CD14-positive monocyte (primary cell): ENCODE measurements at regions not wholly inside any gene's neighbourhood (a gene's known extent, or its start where the extent isn't known, plus 50 kb on each side); places are given as distances from the start of the nearest gene placed in this dataset. TPM values are rescaled to one million over a fixed set of nuclear protein-coding genes. Genes with fewer than 3 reads are reported as not detected.

Experiments used
- DNase-seq, 3 donors: peaks; one replicate each; pipeline ENCODE4 v3.0.0-alpha.2; 2011 to 2022
- H2AFZ ChIP-seq: 2 replicates; pipeline ENCODE4 v1.6.0; 2012; ENCODE audit warnings: mild to moderate bottlenecking, low read depth, low read length, inconsistent platforms; ENCODE audit not compliant: insufficient read depth, poor library complexity, severe bottlenecking
- H3K27ac ChIP-seq, 2 donors: 1 replicate in 1 of 2; 2 replicates in 1 of 2; pipeline ENCODE4 v1.5.1; 2012 to 2013; ENCODE audit warnings: low read length in 2 of 2, control low read depth in 1 of 2, inconsistent platforms in 1 of 2, low read depth in 1 of 2, mild to moderate bottlenecking in 1 of 2
- H3K27me3 ChIP-seq, 2 donors: one replicate each; pipeline versions ENCODE4 v1.6.0 to v1.6.1; 2011 to 2013; ENCODE audit warnings: low read length in 2 of 2; ENCODE audit not compliant: control insufficient read depth in 2 of 2, insufficient read depth in 2 of 2
- H3K36me3 ChIP-seq, 2 donors: replicated peaks in 1 of 2; 1 replicate in 1 of 2; 2 replicates in 1 of 2; pipeline versions ENCODE4 v1.5.1 to v1.6.1; 2012 to 2013; ENCODE audit warnings: low read length in 2 of 2, control low read depth in 1 of 2, inconsistent platforms in 1 of 2, mild to moderate bottlenecking in 1 of 2; ENCODE audit not compliant: insufficient read depth in 2 of 2, control insufficient read depth in 1 of 2
- H3K4me1 ChIP-seq, 2 donors: 1 replicate in 1 of 2; 2 replicates in 1 of 2; pipeline versions ENCODE4 v1.5.1 to v1.6.1; 2012 to 2013; ENCODE audit warnings: low read length in 2 of 2, control low read depth in 1 of 2, inconsistent platforms in 1 of 2, mild to moderate bottlenecking in 1 of 2, moderate library complexity in 1 of 2; ENCODE audit not compliant: insufficient read depth in 2 of 2, control insufficient read depth in 1 of 2
- H3K4me2 ChIP-seq: replicated peaks from 2 replicates; pipeline ENCODE3; 2012; ENCODE audit warnings: low read length, moderate library complexity, mild to moderate bottlenecking; ENCODE audit not compliant: poor library complexity, severe bottlenecking; ENCODE audit errors: extremely low read depth
- H3K4me3 ChIP-seq, 3 experiments: fragments of 200-600 bp in 1 of 3; sonication (generic) in 1 of 3; replicated peaks in 1 of 3; 1 replicate in 2 of 3; 2 replicates in 1 of 3; pipeline ENCODE4 v1.5.1; 2011 to 2013; ENCODE audit warnings: low read length in 3 of 3, mild to moderate bottlenecking in 3 of 3, control low read depth in 2 of 3, low read depth in 2 of 3, inconsistent platforms in 1 of 3, moderate library complexity in 1 of 3
- H3K79me2 ChIP-seq: 2 replicates; pipeline ENCODE4 v1.6.0; 2012; ENCODE audit warnings: mild to moderate bottlenecking, control low read depth, inconsistent platforms, low read length, moderate library complexity; ENCODE audit not compliant: insufficient read depth
- H3K9ac ChIP-seq: 2 replicates; pipeline ENCODE4 v1.6.0; 2017; ENCODE audit warnings: low read length, mild to moderate bottlenecking; ENCODE audit not compliant: insufficient read depth, poor library complexity, severe bottlenecking
- H3K9me3 ChIP-seq, 2 donors: replicated peaks in 1 of 2; 1 replicate in 1 of 2; 2 replicates in 1 of 2; pipeline versions ENCODE4 v1.5.1 to v1.6.1; 2012 to 2013; ENCODE audit warnings: low read length in 2 of 2, control low read depth in 1 of 2; ENCODE audit not compliant: control insufficient read depth in 1 of 2, insufficient read depth in 1 of 2
- H4K20me1 ChIP-seq: 2 replicates; pipeline ENCODE4 v1.6.0; 2012; ENCODE audit warnings: mild to moderate bottlenecking, low read length, control low read depth, moderate library complexity; ENCODE audit not compliant: insufficient read depth
- H3K27ac Mint-ChIP-seq, 7 donors: one replicate each; pipeline ENCODE4 v1.8.0; 2020; ENCODE audit warnings: mild to moderate bottlenecking in 7 of 7, mixed read lengths in 7 of 7, moderate library complexity in 6 of 7, inconsistent platforms in 2 of 7
- H3K27me3 Mint-ChIP-seq, 3 donors: one replicate each; pipeline ENCODE4 v1.8.0; 2021 to 2022; ENCODE audit warnings: low read depth in 3 of 3, mild to moderate bottlenecking in 3 of 3, mixed read lengths in 3 of 3, moderate library complexity in 3 of 3, inconsistent platforms in 1 of 3
- H3K36me3 Mint-ChIP-seq, 2 donors: one replicate each; pipeline ENCODE4 v1.8.0; 2020; ENCODE audit warnings: mixed read lengths in 2 of 2, inconsistent platforms in 1 of 2, mild to moderate bottlenecking in 1 of 2
- H3K4me1 Mint-ChIP-seq: one replicate; pipeline ENCODE4 v1.8.0; 2020; ENCODE audit warnings: mild to moderate bottlenecking, mixed read lengths
- H3K4me3 Mint-ChIP-seq, 2 donors: one replicate each; pipeline ENCODE4 v1.8.0; 2020; ENCODE audit warnings: mild to moderate bottlenecking in 2 of 2, mixed read lengths in 2 of 2, moderate library complexity in 1 of 2
- H3K9me3 Mint-ChIP-seq, 7 donors: one replicate each; pipeline ENCODE4 v1.8.0; 2020 to 2022; ENCODE audit warnings: mixed read lengths in 7 of 7, mild to moderate bottlenecking in 6 of 7, moderate library complexity in 6 of 7, inconsistent platforms in 2 of 7
- WGBS: methylation state at CpG from one replicate; pipeline ENCODE4 v1.1.5; 2013; ENCODE audit warnings: missing lambda C conversion rate; ENCODE audit not compliant: insufficient coverage; 5-methylcytosine and 5-hydroxymethylcytosine counted together
- intact Hi-C, 2 donors: fragments of 100-400 bp; cut with micrococcal nuclease; formaldehyde crosslinking; loops; one replicate each; pipeline versions ENCODE4 v1.15.0 to v1.15.1; 2023
- small RNA-seq: library from RNA; depleted of rRNA; stranded (forward); fragments of <200 nt; gene quantifications from one replicate; pipeline ENCODE3, GENCODE V24; 2012; ENCODE audit warnings: low read depth; ENCODE audit not compliant: insufficient read length
- TF ChIP-seq, protein P1 (sequence below): fragments of 200-600 bp; IDR thresholded peaks from one replicate; pipeline ENCODE4 v1.8.0; 2022; ENCODE audit warnings: antibody characterized with exemption, mild to moderate bottlenecking

DNA sequence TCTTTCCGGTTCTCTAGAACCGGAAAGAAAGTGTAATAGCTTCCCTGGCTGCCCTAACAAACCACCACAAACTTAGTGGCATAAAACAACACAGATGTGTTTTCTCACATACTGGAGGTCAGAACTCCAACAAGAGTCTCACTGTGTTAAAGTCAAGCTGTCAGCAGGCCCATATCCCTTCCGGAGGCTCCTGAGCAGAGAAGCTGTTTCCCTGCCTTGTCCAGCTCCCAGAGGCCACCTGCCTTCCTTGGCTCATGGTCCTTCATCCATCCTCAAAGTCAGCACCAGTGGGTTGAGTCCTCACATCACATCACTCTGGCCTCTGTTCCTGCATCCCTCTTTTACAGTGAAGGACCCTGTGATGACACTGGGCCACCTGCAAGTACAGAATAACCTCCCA lies 49.8 kb upstream of the HMX1 start:
- no peak overlapping the region for H3K27ac ChIP-seq
- no peaks in the 10 kb centered on the region for H3K27me3 ChIP-seq
- no peak overlapping the region for H3K9ac ChIP-seq
- H3K27me3 Mint-ChIP-seq, result peaks cover 3 to 16% (median 3%) of the 10 kb centered on the region in 3 donors
- no peaks in the 10 kb centered on the region for H3K36me3 Mint-ChIP-seq
- no peak overlapping the region for H3K4me3 Mint-ChIP-seq
- no peak for DNase-seq
- 75% methylated on average over 1 of the region's 3 CpGs for WGBS
- no peak overlapping the region for H2AFZ ChIP-seq
- H3K79me2 ChIP-seq, result no peaks in the 10 kb centered on the region
- peaks cover 0 to 12% (median 3%) of the 10 kb centered on the region in 7 donors for H3K9me3 Mint-ChIP-seq
- no peaks in the 10 kb centered on the region for H3K4me1 Mint-ChIP-seq
- H4K20me1 ChIP-seq, result no peaks in the 10 kb centered on the region
- H3K4me1 ChIP-seq, result no peaks in the 10 kb centered on the region
- TF ChIP-seq, protein P1, sequence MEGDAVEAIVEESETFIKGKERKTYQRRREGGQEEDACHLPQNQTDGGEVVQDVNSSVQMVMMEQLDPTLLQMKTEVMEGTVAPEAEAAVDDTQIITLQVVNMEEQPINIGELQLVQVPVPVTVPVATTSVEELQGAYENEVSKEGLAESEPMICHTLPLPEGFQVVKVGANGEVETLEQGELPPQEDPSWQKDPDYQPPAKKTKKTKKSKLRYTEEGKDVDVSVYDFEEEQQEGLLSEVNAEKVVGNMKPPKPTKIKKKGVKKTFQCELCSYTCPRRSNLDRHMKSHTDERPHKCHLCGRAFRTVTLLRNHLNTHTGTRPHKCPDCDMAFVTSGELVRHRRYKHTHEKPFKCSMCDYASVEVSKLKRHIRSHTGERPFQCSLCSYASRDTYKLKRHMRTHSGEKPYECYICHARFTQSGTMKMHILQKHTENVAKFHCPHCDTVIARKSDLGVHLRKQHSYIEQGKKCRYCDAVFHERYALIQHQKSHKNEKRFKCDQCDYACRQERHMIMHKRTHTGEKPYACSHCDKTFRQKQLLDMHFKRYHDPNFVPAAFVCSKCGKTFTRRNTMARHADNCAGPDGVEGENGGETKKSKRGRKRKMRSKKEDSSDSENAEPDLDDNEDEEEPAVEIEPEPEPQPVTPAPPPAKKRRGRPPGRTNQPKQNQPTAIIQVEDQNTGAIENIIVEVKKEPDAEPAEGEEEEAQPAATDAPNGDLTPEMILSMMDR, result no peak
- no peaks in the 10 kb centered on the region for H3K36me3 ChIP-seq
- H3K27ac Mint-ChIP-seq, result no peak overlapping the region
- peaks cover 0 to 5% of the 10 kb centered on the region in 2 donors for H3K9me3 ChIP-seq
- intact Hi-C loops, result no loop called here
- H3K4me3 ChIP-seq, result no peak overlapping the region
- H3K4me2 ChIP-seq, result no peak overlapping the region

Small RNA genes in the stretch of these regions (small RNA-seq; reads per million reads assigned to genes)
- gene SNRPCP16, result not detected
